IMR-90 (cell line): ENCODE measurements at regions not wholly inside any gene's neighbourhood (a gene's known extent, or its start where the extent isn't known, plus 50 kb on each side); places are given as distances from the start of the nearest gene placed in this dataset.

Experiments used
- ATAC-seq: fragments of 200-7000 bp; cut with Tn5 transposase; 2 replicates; pipeline ENCODE4 v1.9.1; 2020; ENCODE audit warnings: low read depth, mild to moderate bottlenecking, moderate library complexity
- BruUV-seq: library from RNA; stranded (reverse); fragments of 400-500 nt; replicated peaks from 2 replicates; lab custom pipeline; 2021; lab: Mats Ljungman, UMichigan
- CTCF ChIA-PET: fragments of 300-600 bp; formaldehyde crosslinking; extraction: SDS; loops from one replicate; lab custom pipeline; 2021; ENCODE audit warnings: antibody characterized with exemption; lab: Yijun Ruan, JAX
- POLR2A ChIA-PET: fragments of 300-600 bp; sonication (Branson Sonifier 250); formaldehyde crosslinking; loops from one replicate; lab custom pipeline; 2022; ENCODE audit warnings: antibody characterized with exemption; ENCODE audit not compliant: unreplicated experiment; lab: Charles Lee
- DNase-seq: peaks from one replicate; pipeline ENCODE4 v3.0.0; 2013
- H2AFZ ChIP-seq: replicated peaks from 2 replicates; pipeline ENCODE3; 2013; ENCODE audit warnings: low read length, mild to moderate bottlenecking; ENCODE audit not compliant: poor library complexity
- H2AK5ac ChIP-seq: 2 replicates; pipeline ENCODE4 v1.6.1; 2013; ENCODE audit warnings: low read depth, low read length, inconsistent platforms
- H2AK9ac ChIP-seq: replicated peaks from 2 replicates; pipeline ENCODE3; 2013; ENCODE audit warnings: mild to moderate bottlenecking, low read depth, low read length, moderate library complexity; ENCODE audit not compliant: poor library complexity
- H2BK120ac ChIP-seq: 2 replicates; pipeline ENCODE4 v1.6.1; 2013; ENCODE audit warnings: low read depth, low read length, inconsistent platforms
- H2BK15ac ChIP-seq: 3 replicates; pipeline ENCODE4 v1.6.1; 2013; ENCODE audit warnings: low read depth, low read length, inconsistent platforms
- H2BK20ac ChIP-seq: 2 replicates; pipeline ENCODE4 v1.6.1; 2013; ENCODE audit warnings: low read depth, mild to moderate bottlenecking, inconsistent platforms, low read length, moderate library complexity
- H2BK5ac ChIP-seq: 2 replicates; pipeline ENCODE4 v1.6.1; 2013; ENCODE audit warnings: mild to moderate bottlenecking, low read depth, low read length, inconsistent platforms; ENCODE audit not compliant: poor library complexity, severe bottlenecking
- H3K14ac ChIP-seq: replicated peaks from 2 replicates; pipeline ENCODE4 v1.6.1; 2013; ENCODE audit warnings: low read depth, low read length, inconsistent platforms
- H3K18ac ChIP-seq: 2 replicates; pipeline ENCODE4 v1.6.1; 2013; ENCODE audit warnings: low read depth, low read length, control low read depth
- H3K23ac ChIP-seq: 2 replicates; pipeline ENCODE4 v1.6.1; 2013; ENCODE audit warnings: low read depth, low read length, inconsistent platforms
- H3K27ac ChIP-seq: 2 replicates; pipeline ENCODE4 v1.5.1; 2013; ENCODE audit warnings: mild to moderate bottlenecking, control low read depth, low read length; ENCODE audit not compliant: insufficient read depth
- H3K27me3 ChIP-seq: 2 replicates; pipeline ENCODE4 v1.6.1; 2013; ENCODE audit warnings: low read length; ENCODE audit not compliant: control insufficient read depth, insufficient read depth
- H3K36me3 ChIP-seq: 2 replicates; pipeline ENCODE4 v1.6.1; 2013; ENCODE audit warnings: low read length, mixed read lengths; ENCODE audit not compliant: control insufficient read depth, insufficient read depth
- H3K4ac ChIP-seq: 2 replicates; pipeline ENCODE4 v1.6.1; 2013; ENCODE audit warnings: low read depth, low read length, inconsistent platforms
- H3K4me1 ChIP-seq: 2 replicates; pipeline ENCODE4 v1.6.1; 2013; ENCODE audit warnings: low read length, mixed read lengths; ENCODE audit not compliant: control insufficient read depth, insufficient read depth
- H3K4me2 ChIP-seq: 2 replicates; pipeline ENCODE4 v1.6.1; 2013; ENCODE audit warnings: low read depth, mild to moderate bottlenecking, control low read depth, low read length, moderate library complexity
- H3K4me3 ChIP-seq: 2 replicates; pipeline ENCODE4 v1.5.1; 2013; ENCODE audit warnings: low read depth, mild to moderate bottlenecking, control low read depth, low read length, moderate library complexity; ENCODE audit not compliant: insufficient read depth
- H3K56ac ChIP-seq: 2 replicates; pipeline ENCODE4 v1.6.1; 2013; ENCODE audit warnings: low read length, inconsistent platforms; ENCODE audit not compliant: insufficient read depth; ENCODE audit errors: extremely low read depth
- H3K79me1 ChIP-seq, 2 experiments: 2 replicates each; pipeline ENCODE4 v1.6.1; 2013; ENCODE audit warnings: low read length in 2 of 2, inconsistent platforms in 1 of 2, low read depth in 1 of 2
- H3K9ac ChIP-seq: 2 replicates; pipeline ENCODE4 v1.6.1; 2013; ENCODE audit warnings: low read depth, low read length, control low read depth
- H3K9me1 ChIP-seq: 2 replicates; pipeline ENCODE4 v1.6.1; 2013; ENCODE audit warnings: low read length, inconsistent platforms; ENCODE audit not compliant: insufficient read depth
- H3K9me3 ChIP-seq: 2 replicates; pipeline ENCODE4 v1.6.1; 2013; ENCODE audit warnings: low read length; ENCODE audit not compliant: control insufficient read depth, insufficient read depth
- H4K20me1 ChIP-seq: 2 replicates; pipeline ENCODE4 v1.6.1; 2013; ENCODE audit warnings: low read length, inconsistent platforms; ENCODE audit not compliant: insufficient read depth
- H4K5ac ChIP-seq: 2 replicates; pipeline ENCODE4 v1.6.1; 2013; ENCODE audit warnings: mild to moderate bottlenecking, low read depth, low read length, control low read depth
- H4K8ac ChIP-seq, 2 experiments: 2 replicates each; pipeline ENCODE4 v1.6.1; 2013; ENCODE audit warnings: low read depth in 2 of 2, low read length in 2 of 2, control low read depth in 1 of 2, inconsistent platforms in 1 of 2
- H4K91ac ChIP-seq: 2 replicates; pipeline ENCODE4 v1.6.1; 2013; ENCODE audit warnings: low read depth, low read length, inconsistent platforms; ENCODE audit not compliant: insufficient read depth
- BHLHE40 ChIP-seq: fragments of 150-350 bp; IDR thresholded peaks from 2 replicates; pipeline ENCODE4 v1.6.1; 2016; ENCODE audit warnings: mild to moderate bottlenecking, low read depth, low read length
- CEBPB ChIP-seq: IDR thresholded peaks from 2 replicates; pipeline ENCODE4 v1.6.1; 2012; ENCODE audit warnings: low read depth, low read length, improper control_type of control experiment
- FOS ChIP-seq: fragments of 150-350 bp; IDR thresholded peaks from 2 replicates; pipeline ENCODE4 v1.6.1; 2016; ENCODE audit warnings: low read depth, low read length
- MXI1 ChIP-seq: IDR thresholded peaks from 2 replicates; pipeline ENCODE4 v1.6.1; 2012; ENCODE audit warnings: low read depth, mild to moderate bottlenecking, low read length, moderate library complexity, borderline replicate concordance
- RAD21 ChIP-seq: IDR thresholded peaks from 2 replicates; pipeline ENCODE4 v1.6.1; 2012; ENCODE audit warnings: low read length, improper control_type of control experiment
- RCOR1 ChIP-seq: IDR thresholded peaks from 2 replicates; pipeline ENCODE4 v1.6.1; 2012; ENCODE audit warnings: mild to moderate bottlenecking, low read length, improper control_type of control experiment; ENCODE audit not compliant: insufficient replicate concordance
- RFX5 ChIP-seq: IDR thresholded peaks from 2 replicates; pipeline ENCODE4 v1.8.0; 2012; ENCODE audit warnings: low read depth, mild to moderate bottlenecking, low read length, moderate library complexity
- SMC3 ChIP-seq: fragments of 150-350 bp; IDR thresholded peaks from 2 replicates; pipeline ENCODE4 v1.6.1; 2016; ENCODE audit warnings: low read depth, mild to moderate bottlenecking, antibody characterized with exemption, low read length, moderate library complexity
- WGBS, 2 experiments: methylation state at CpG; one replicate each; pipeline versions ENCODE4 v1.1.5 to v1.1.7; 2013; ENCODE audit warnings: missing lambda C conversion rate in 2 of 2; ENCODE audit not compliant: insufficient read length in 1 of 2; ENCODE audit errors: extremely low coverage in 2 of 2; 5-methylcytosine and 5-hydroxymethylcytosine counted together
- dilution Hi-C: fragments of 300-500 bp; cut with HindIII; formaldehyde crosslinking; loops from one replicate; pipeline ENCODE4 v1.14.3; 2018; ENCODE audit warnings: low sequenced_read_pairs; ENCODE audit not compliant: unreplicated experiment
- in situ Hi-C: fragments of 300-500 bp; cut with MboI; formaldehyde crosslinking; loops from 3 replicates; pipeline ENCODE4 v1.14.3; 2019; ENCODE audit warnings: low sequenced_read_pairs, inconsistent platforms, mixed read lengths
- intact Hi-C: fragments of 100-400 bp; cut with micrococcal nuclease; formaldehyde crosslinking; loops from 2 replicates; pipeline ENCODE4 v1.10.0; 2022
- TF ChIP-seq, protein P1 (sequence below): conservative IDR thresholded peaks from 2 replicates; pipeline ENCODE4 v1.5.1; 2012; ENCODE audit warnings: mild to moderate bottlenecking, low read depth, low read length, improper control_type of control experiment
- TF ChIP-seq, protein P2 (sequence below): fragments of 150-350 bp; IDR thresholded peaks from 2 replicates; pipeline ENCODE4 v1.6.1; 2017; ENCODE audit warnings: mild to moderate bottlenecking, antibody characterized with exemption, low read length, low read depth

DNA sequence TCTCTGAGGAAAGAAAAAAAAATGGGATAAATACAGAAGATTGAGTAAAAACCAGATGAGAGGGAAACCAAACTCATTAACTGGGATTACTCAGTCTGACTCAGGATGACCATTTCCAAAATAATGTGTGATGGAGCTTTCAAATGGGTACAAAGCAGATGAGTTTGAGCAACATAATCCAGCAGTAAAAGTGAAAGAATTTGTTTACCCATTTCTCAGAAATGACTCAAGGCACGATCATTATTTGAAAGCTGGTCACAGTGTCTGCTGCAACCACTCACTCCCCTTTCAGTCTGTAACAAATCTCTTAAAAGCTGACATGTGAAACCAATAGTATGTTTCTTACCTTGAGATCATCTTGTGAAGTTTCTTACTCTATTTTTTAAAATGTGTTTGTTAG is 104.7 kb upstream of the KLF14 start:
- no peak overlapping the region for H3K56ac ChIP-seq
- ChIA-PET CTCF (no interaction called here), POLR2A (no interaction called here)
- intact Hi-C loops (no loop called here), in situ Hi-C loops (no loop called here), dilution Hi-C loops (no loop called here)
- H3K23ac ChIP-seq = no peak overlapping the region
- no peak overlapping the region for H3K14ac ChIP-seq
- peak overlapping the region; percentile 95; the same call in 1 of the 2 replicates for H2BK120ac ChIP-seq
- no peak overlapping the region for H3K9ac ChIP-seq
- no peaks in the 10 kb centered on the region for H3K27me3 ChIP-seq
- H4K5ac ChIP-seq = no peak overlapping the region
- H3K9me1 ChIP-seq = peaks cover 7% of the 10 kb centered on the region; the same call in 1 of the 2 replicates
- no peak overlapping the region for H2AK5ac ChIP-seq
- no CpG with 5 or more reads among the region's 1 CpG for WGBS, 2 experiments
- peak overlapping the region; percentile 99 for H2BK5ac ChIP-seq
- peak overlapping the region; percentile 83 for H3K4me2 ChIP-seq
- no peak for TF ChIP-seq MXI1
- peak; percentile 95 for TF ChIP-seq FOS
- TF ChIP-seq RAD21 = no peak
- no peak for TF ChIP-seq RFX5
- TF ChIP-seq RCOR1 = peak; percentile 95
- TF ChIP-seq, protein P1, sequence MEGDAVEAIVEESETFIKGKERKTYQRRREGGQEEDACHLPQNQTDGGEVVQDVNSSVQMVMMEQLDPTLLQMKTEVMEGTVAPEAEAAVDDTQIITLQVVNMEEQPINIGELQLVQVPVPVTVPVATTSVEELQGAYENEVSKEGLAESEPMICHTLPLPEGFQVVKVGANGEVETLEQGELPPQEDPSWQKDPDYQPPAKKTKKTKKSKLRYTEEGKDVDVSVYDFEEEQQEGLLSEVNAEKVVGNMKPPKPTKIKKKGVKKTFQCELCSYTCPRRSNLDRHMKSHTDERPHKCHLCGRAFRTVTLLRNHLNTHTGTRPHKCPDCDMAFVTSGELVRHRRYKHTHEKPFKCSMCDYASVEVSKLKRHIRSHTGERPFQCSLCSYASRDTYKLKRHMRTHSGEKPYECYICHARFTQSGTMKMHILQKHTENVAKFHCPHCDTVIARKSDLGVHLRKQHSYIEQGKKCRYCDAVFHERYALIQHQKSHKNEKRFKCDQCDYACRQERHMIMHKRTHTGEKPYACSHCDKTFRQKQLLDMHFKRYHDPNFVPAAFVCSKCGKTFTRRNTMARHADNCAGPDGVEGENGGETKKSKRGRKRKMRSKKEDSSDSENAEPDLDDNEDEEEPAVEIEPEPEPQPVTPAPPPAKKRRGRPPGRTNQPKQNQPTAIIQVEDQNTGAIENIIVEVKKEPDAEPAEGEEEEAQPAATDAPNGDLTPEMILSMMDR = no peak
- peak; percentile 90 for TF ChIP-seq CEBPB
- TF ChIP-seq, protein P2, sequence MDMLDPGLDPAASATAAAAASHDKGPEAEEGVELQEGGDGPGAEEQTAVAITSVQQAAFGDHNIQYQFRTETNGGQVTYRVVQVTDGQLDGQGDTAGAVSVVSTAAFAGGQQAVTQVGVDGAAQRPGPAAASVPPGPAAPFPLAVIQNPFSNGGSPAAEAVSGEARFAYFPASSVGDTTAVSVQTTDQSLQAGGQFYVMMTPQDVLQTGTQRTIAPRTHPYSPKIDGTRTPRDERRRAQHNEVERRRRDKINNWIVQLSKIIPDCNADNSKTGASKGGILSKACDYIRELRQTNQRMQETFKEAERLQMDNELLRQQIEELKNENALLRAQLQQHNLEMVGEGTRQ = no peak
- peak; percentile 60 for TF ChIP-seq BHLHE40
- no peak for TF ChIP-seq SMC3
- no peak overlapping the region for H4K8ac ChIP-seq
- H3K27ac ChIP-seq = peak overlapping the region; percentile 62; the same call in 1 of the 2 replicates
- peaks cover 12% of the 10 kb centered on the region; the same call in 1 of the 2 replicates for H3K4me1 ChIP-seq
- H3K18ac ChIP-seq = no peak overlapping the region
- H2BK15ac ChIP-seq = no peak overlapping the region
- H2AK9ac ChIP-seq = no peak overlapping the region
- H2AFZ ChIP-seq = no peak overlapping the region
- DNase-seq = peak; percentile 99
- peak overlapping the region; percentile 86; the same call in 1 of the 2 replicates for H4K91ac ChIP-seq
- BruUV-seq = no TSS peak
- no peaks in the 10 kb centered on the region for H4K20me1 ChIP-seq
- H3K9me3 ChIP-seq = no peaks in the 10 kb centered on the region
- H3K4ac ChIP-seq = no peak overlapping the region; the same call in 1 of the 2 replicates
- H3K4me3 ChIP-seq = no peak overlapping the region
- H3K36me3 ChIP-seq = no peaks in the 10 kb centered on the region
- peak; percentile 84 for ATAC-seq
- no peak overlapping the region for H2BK20ac ChIP-seq
- H3K79me1 ChIP-seq = peaks cover 7 to 34% of the 10 kb centered on the region in 2 experiments
